Neural crest cell (in vitro differentiated cells): ENCODE measurements at regions not wholly inside any gene's neighbourhood (a gene's known extent, or its start where the extent isn't known, plus 50 kb on each side); places are given as distances from the start of the nearest gene placed in this dataset.

Experiments used
- DNase-seq: peaks from one replicate; pipeline ENCODE4 v3.0.0; 2021; ENCODE audit warnings: low read depth, mixed read lengths, low spot score
- H3K27ac Mint-ChIP-seq: one replicate; pipeline ENCODE4 v1.8.0; 2021; ENCODE audit warnings: mild to moderate bottlenecking, mixed read lengths; ENCODE audit not compliant: unreplicated experiment
- H3K27me3 Mint-ChIP-seq: 2 replicates; pipeline ENCODE4 v1.8.0; 2021; ENCODE audit warnings: low read depth, mild to moderate bottlenecking, mixed read lengths
- H3K36me3 Mint-ChIP-seq: 2 replicates; pipeline ENCODE4 v1.8.0; 2021; ENCODE audit warnings: low read depth, mild to moderate bottlenecking, mixed read lengths
- H3K4me1 Mint-ChIP-seq: 2 replicates; pipeline ENCODE4 v1.8.0; 2021; ENCODE audit warnings: mixed read lengths
- H3K4me3 Mint-ChIP-seq: one replicate; pipeline ENCODE4 v1.8.0; 2021; ENCODE audit warnings: mild to moderate bottlenecking, mixed read lengths
- H3K9me3 Mint-ChIP-seq: 2 replicates; pipeline ENCODE4 v1.8.0; 2021; ENCODE audit warnings: mixed read lengths
- TF ChIP-seq, protein P1 (sequence below): fragments of 200-600 bp; sonication (generic); conservative IDR thresholded peaks from 2 replicates; pipeline ENCODE4 v1.5.0; 2021; ENCODE audit warnings: antibody characterized with exemption, mild to moderate bottlenecking

DNA sequence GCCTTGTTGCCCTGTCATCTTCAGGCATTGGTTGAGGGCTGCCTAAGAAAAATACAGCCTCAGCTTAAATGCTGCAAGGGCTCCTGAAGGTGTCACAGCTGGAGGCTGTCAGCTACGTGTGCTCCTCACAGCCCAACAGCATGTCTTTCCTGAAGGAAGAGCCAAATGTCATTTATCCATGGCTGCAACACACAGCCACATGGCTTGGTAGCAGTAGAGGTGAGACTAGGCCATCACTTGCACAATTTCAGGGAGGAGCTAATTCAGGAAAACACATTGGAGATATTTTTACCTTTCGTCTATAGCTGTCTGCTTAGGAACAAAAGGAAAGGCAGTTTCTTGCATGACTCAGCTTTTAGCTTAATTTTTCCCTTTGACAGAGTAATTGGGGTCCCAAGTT, 260.7 kb downstream of the SYK start:
- no peaks in the 10 kb centered on the region for H3K27me3 Mint-ChIP-seq

DNA sequence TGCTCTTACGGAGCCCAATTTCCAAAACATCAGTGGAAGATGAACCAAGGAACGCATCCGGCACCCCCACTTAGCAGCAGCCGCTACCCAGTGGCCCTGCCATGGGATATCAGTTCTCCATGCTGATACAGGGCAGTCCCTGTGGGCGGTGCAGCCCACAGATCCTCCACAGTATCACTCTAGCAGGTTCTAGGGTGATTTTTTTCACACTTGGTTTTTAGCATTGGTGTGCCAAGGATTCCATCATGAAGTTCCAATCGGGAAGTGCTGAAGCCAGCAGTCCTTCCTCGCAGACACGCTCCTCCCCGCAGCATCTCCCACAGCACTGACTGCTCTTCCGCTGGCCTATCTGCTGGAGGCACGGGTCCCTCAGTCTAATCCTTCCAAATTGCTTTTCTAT, 261.9 kb downstream of the SYK start:
- Mint-ChIP-seq H3K4me3 (no peak overlapping the region), H3K27me3 (no peaks in the 10 kb centered on the region), H3K27ac (no peak overlapping the region), H3K9me3 (peaks cover 3% of the 10 kb centered on the region), H3K36me3 (no peaks in the 10 kb centered on the region), H3K4me1 (no peaks in the 10 kb centered on the region)
- TF ChIP-seq, protein P1, sequence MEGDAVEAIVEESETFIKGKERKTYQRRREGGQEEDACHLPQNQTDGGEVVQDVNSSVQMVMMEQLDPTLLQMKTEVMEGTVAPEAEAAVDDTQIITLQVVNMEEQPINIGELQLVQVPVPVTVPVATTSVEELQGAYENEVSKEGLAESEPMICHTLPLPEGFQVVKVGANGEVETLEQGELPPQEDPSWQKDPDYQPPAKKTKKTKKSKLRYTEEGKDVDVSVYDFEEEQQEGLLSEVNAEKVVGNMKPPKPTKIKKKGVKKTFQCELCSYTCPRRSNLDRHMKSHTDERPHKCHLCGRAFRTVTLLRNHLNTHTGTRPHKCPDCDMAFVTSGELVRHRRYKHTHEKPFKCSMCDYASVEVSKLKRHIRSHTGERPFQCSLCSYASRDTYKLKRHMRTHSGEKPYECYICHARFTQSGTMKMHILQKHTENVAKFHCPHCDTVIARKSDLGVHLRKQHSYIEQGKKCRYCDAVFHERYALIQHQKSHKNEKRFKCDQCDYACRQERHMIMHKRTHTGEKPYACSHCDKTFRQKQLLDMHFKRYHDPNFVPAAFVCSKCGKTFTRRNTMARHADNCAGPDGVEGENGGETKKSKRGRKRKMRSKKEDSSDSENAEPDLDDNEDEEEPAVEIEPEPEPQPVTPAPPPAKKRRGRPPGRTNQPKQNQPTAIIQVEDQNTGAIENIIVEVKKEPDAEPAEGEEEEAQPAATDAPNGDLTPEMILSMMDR: no peak
- DNase-seq: no peak

More for the DNA sequence above, 260.7 kb downstream of the SYK start:
- H3K4me3 Mint-ChIP-seq: no peak overlapping the region
- no peak overlapping the region for H3K27ac Mint-ChIP-seq
- no peaks in the 10 kb centered on the region for H3K36me3 Mint-ChIP-seq
- TF ChIP-seq, protein P1: no peak
- H3K9me3 Mint-ChIP-seq: peaks cover 3% of the 10 kb centered on the region
- no peaks in the 10 kb centered on the region for H3K4me1 Mint-ChIP-seq
- DNase-seq: no peak

DNA sequence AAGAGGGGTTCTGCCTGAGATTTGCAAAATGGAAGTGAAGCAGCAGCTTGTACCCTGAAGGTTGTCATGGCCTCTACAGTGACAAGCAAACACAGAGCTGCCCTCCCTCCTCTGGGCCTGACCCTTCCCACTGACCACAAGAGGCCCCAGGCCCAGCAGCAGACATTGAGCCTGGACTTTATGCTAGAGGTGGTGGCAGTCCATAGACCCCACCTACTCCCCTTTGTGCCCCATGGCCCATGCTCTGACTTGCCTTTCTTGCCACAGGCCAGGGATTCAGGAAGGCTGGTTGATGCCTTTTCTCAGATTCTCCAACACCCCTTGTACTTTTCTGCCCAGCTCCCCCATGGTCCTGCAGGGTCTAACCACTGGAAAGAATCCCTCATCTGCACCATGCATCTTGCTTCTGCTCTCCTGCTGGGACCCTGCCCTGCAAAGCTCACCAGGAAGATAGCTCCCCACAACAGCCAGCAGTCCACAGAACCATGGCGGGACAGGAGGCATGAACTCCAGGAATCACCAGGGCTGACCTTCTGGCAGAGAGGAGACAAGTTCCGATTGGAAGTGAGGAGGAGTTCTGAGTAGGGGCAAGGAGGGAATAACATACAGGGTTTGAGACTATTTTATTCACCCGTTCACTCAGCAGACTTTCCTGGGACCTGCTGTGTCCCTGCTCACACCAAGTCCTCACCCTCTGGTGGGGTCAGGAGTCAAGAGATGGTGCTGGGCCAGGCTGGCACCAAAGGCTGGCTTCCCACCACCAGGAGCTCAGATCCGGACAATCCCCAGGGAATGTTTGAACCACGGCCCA, 263.8 kb downstream of the SYK start:
- H3K27me3 Mint-ChIP-seq: no peaks in the 10 kb centered on the region
- no peak for DNase-seq
- H3K36me3 Mint-ChIP-seq: no peaks in the 10 kb centered on the region
- TF ChIP-seq, protein P1: no peak
- no peak overlapping the region for H3K27ac Mint-ChIP-seq
- H3K9me3 Mint-ChIP-seq: peaks cover 3% of the 10 kb centered on the region
- no peak overlapping the region for H3K4me3 Mint-ChIP-seq
- H3K4me1 Mint-ChIP-seq: no peaks in the 10 kb centered on the region

DNA sequence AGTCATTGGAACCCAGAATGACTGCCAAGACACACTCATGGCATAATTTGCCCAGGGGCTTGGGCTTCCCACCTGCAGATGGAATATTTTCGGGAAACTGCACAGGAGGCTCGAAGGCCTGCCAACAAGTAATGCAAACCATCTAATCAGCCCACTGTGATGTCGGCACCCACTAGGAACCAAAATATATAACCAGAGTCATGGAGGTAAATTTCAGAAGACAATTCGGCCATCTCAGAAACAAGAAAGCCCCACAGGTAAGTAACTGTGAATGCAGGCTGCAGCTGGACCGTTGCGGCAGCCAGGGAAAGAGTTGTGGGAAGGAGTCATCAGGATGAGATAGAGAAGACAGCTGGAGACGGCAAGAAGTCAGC, 264.4 kb downstream of the SYK start:
- Mint-ChIP-seq H3K4me1 (no peaks in the 10 kb centered on the region), H3K9me3 (peaks cover 3% of the 10 kb centered on the region), H3K4me3 (no peak overlapping the region), H3K36me3 (no peaks in the 10 kb centered on the region), H3K27me3 (no peaks in the 10 kb centered on the region), H3K27ac (no peak overlapping the region)
- TF ChIP-seq, protein P1: no peak
- no peak for DNase-seq

DNA sequence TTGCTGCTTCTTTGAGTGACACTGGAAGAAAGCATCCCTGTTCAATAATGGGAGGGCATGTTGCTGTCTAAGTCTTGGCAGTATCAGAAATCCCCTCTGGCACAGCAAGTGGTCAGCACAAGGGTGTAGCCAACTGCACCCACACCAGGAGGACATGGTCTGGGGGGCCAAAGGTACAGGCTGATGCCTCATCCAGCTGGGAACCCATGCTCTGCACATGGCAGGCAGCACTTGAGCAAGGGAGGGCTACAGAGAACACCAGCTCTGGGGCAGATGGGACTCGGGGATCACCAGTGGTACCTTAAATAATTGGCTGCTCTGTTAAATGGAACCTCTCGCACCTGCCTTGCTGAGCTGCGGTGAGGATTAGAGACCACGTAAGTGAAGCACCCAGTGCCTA, 265.2 kb downstream of the SYK start:
- TF ChIP-seq, protein P1: no peak
- Mint-ChIP-seq H3K4me1 (peaks cover 5% of the 10 kb centered on the region), H3K27me3 (no peaks in the 10 kb centered on the region), H3K4me3 (no peak overlapping the region), H3K27ac (no peak overlapping the region), H3K36me3 (no peaks in the 10 kb centered on the region), H3K9me3 (peaks cover 3% of the 10 kb centered on the region)
- DNase-seq: no peak
